Gastroesophageal sphincter (tissue), 4 donors: ENCODE measurements at regions not wholly inside any gene's neighbourhood (a gene's known extent, or its start where the extent isn't known, plus 50 kb on each side); places are given as distances from the start of the nearest gene placed in this dataset.
A peak's percentile ranks its signal among the peaks of the same experiment; 100 is the strongest.

ENCODE experiments used
- ATAC-seq: fragments of 150-250 bp; one replicate; pipeline ENCODE4 v1.9.1; 2016; ENCODE audit warnings: mild to moderate bottlenecking, moderate library complexity
- H3K27ac ChIP-seq, 4 donors: fragments of 200-600 bp; sonication (generic) in 3 of 4; 1 replicate in 3 of 4; 2 replicates in 1 of 4; pipeline ENCODE4 v1.5.1; 2016 to 2019
- H3K27me3 ChIP-seq: fragments of 200-600 bp; sonication (generic); one replicate; pipeline ENCODE4 v1.5.1; 2019
- H3K36me3 ChIP-seq, 2 donors: fragments of 200-600 bp; sonication (generic); one replicate each; pipeline ENCODE4 v1.5.1; 2019; ENCODE audit warnings: control low read depth in 1 of 2
- H3K4me1 ChIP-seq, 3 donors: fragments of 200-600 bp; sonication (generic); 1 replicate in 2 of 3; 2 replicates in 1 of 3; pipeline ENCODE4 v1.5.1; 2016 to 2019; ENCODE audit warnings: control low read depth in 2 of 3
- H3K4me3 ChIP-seq, 2 donors: fragments of 200-600 bp; sonication (generic); one replicate each; pipeline ENCODE4 v1.5.1; 2019; ENCODE audit warnings: mild to moderate bottlenecking in 1 of 2, moderate library complexity in 1 of 2
- H3K9me3 ChIP-seq, 3 donors: fragments of 200-600 bp; sonication (generic); one replicate each; pipeline ENCODE4 v1.5.1; 2017 to 2019; ENCODE audit warnings: control low read depth in 2 of 3
- CTCF ChIP-seq, 4 experiments: fragments of 200-600 bp in 2 of 4; fragments of 450-650 bp in 2 of 4; sonication (generic) in 1 of 4; IDR thresholded peaks; one replicate each; pipeline ENCODE4 v1.5.1; 2017 to 2019; ENCODE audit warnings: antibody characterized with exemption in 4 of 4, mild to moderate bottlenecking in 2 of 4, moderate library complexity in 2 of 4
- EP300 ChIP-seq: sonication (generic); formaldehyde crosslinking; IDR thresholded peaks from one replicate; pipeline ENCODE4 v1.6.1; 2017; ENCODE audit warnings: antibody characterized with exemption, mild to moderate bottlenecking
- POLR2A ChIP-seq, 2 donors: fragments of 450-650 bp; IDR thresholded peaks; one replicate each; pipeline ENCODE4 v1.6.1; 2017; ENCODE audit warnings: antibody characterized with exemption in 2 of 2, mild to moderate bottlenecking in 2 of 2, moderate library complexity in 1 of 2
- POLR2AphosphoS5 ChIP-seq: sonication (generic); formaldehyde crosslinking; IDR thresholded peaks from one replicate; pipeline ENCODE4 v1.6.1; 2017; ENCODE audit warnings: antibody characterized with exemption
- WGBS, 2 donors: methylation state at CpG; one replicate each; pipeline ENCODE4 v1.1.5; 2018; ENCODE audit warnings: low coverage in 1 of 2; 5-methylcytosine and 5-hydroxymethylcytosine counted together

DNA sequence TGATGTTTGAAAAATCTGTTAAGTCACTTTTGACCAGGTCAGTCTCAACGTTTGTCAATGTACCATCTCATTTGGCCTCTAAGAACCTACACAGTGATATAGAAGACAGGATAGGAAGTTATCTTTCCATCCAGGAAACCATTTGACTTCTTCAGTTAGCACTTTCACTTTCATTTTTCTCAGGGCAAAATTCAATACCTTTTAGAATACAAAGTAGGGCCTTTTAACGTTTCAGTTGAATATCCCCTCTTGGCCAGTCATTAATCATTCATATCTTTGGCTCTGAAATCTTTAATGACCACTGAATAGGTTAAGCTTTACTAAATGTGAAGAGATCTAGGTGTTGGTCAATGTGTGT lies 101.1 kb upstream of the GNAQ start:
- Histone ChIP-seq H3K27ac (no peak overlapping the region), H3K4me1 (peaks cover 0 to 8% (median 0%) of the 10 kb centered on the region in 3 donors), H3K36me3 (no peaks in the 10 kb centered on the region), H3K9me3 (no peaks in the 10 kb centered on the region), H3K27me3 (no peaks in the 10 kb centered on the region), H3K4me3 (peak overlapping the region; percentile 0 to 22)
- ATAC-seq, result no peak
- WGBS, 2 donors, result 8 to 14% methylated on average over 1 to 2 of the region's 2 CpGs
- TF ChIP-seq POLR2A (IDR thresholded peaks at IDR 0.05), result no peak
- no peak for TF ChIP-seq POLR2AphosphoS5
- no peak for TF ChIP-seq EP300
- TF ChIP-seq CTCF (IDR thresholded peaks at IDR 0.05), result no peak

- H3K9me3 ChIP-seq, result no peaks in the 10 kb centered on the region
- WGBS, 2 donors, result 57 to 65% methylated on average over 2 of the region's 2 CpGs
- TF ChIP-seq POLR2A (IDR thresholded peaks at IDR 0.05), result no peak
- no peak for TF ChIP-seq POLR2AphosphoS5
- no peak for TF ChIP-seq CTCF (IDR thresholded peaks at IDR 0.05)
- TF ChIP-seq EP300, result no peak
- H3K4me1 ChIP-seq, result peaks cover 0 to 8% (median 0%) of the 10 kb centered on the region in 3 donors
- H3K27me3 ChIP-seq, result no peaks in the 10 kb centered on the region
- no peak for ATAC-seq
- peak overlapping the region; percentile 0 to 22 for H3K4me3 ChIP-seq
- H3K27ac ChIP-seq, result no peak overlapping the region
- no peaks in the 10 kb centered on the region for H3K36me3 ChIP-seq
These were observed 100.5 kb upstream of the GNAQ start for GRCh38 chr9:78131969-78132700.

DNA sequence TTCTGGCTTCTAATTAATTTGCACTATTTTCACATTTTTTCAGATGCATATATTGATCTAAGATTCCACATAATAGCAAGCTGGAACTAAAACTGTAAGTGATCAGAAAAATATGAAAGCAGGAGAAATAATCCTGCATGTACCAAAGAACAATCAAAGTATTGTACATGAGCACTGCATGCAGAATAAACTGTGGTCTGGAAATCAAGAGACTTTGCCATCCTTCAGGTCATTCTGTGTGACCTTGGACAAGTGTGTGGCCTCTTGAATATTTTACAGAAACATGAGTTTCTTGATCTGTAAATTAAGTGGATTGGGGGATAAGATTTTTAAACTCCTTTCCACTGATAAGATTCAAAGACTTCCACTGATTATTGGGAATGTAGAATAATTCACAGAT lies 99.2 kb upstream of the GNAQ start:
- H3K36me3 ChIP-seq, result no peaks in the 10 kb centered on the region
- H3K27ac ChIP-seq, result no peak overlapping the region
- TF ChIP-seq EP300 (no peak), CTCF (IDR thresholded peaks at IDR 0.05) (no peak), POLR2A (IDR thresholded peaks at IDR 0.05) (no peak)
- H3K4me1 ChIP-seq, result peaks cover 0 to 8% (median 0%) of the 10 kb centered on the region in 3 donors
- H3K27me3 ChIP-seq, result no peaks in the 10 kb centered on the region
- ATAC-seq, result no peak
- no peak overlapping the region for H3K4me3 ChIP-seq
- H3K9me3 ChIP-seq, result no peaks in the 10 kb centered on the region

DNA sequence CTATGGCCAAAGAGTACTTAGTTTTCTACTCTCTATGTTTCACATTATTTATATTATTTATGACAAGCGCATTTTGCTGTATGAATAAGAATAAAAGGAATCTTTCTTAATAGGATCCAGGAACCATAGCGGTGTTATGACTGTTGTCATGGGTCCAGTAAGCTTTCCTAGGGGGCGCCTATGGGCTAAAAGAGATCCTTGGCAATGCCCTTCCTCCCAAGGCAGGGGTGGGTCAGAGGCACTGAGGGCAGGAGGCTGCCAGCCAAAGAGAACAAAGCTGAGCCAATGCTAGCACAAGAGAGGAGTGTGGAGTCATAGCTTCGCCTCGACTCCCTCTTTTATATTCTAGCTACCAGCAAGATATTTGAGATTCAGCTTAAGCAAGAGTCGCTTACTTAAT lies 98.4 kb upstream of the GNAQ start:
- WGBS, 2 donors, result 65 to 71% methylated on average over 6 of the region's 6 CpGs
- no peak overlapping the region for H3K27ac ChIP-seq
- H3K4me1 ChIP-seq, result peaks cover 0 to 8% (median 0%) of the 10 kb centered on the region in 3 donors
- H3K27me3 ChIP-seq, result no peaks in the 10 kb centered on the region
- H3K36me3 ChIP-seq, result no peaks in the 10 kb centered on the region
- H3K9me3 ChIP-seq, result no peaks in the 10 kb centered on the region
- TF ChIP-seq EP300 (no peak), POLR2AphosphoS5 (no peak), CTCF (IDR thresholded peaks at IDR 0.05) (no peak), POLR2A (IDR thresholded peaks at IDR 0.05) (no peak)
- H3K4me3 ChIP-seq, result no peak overlapping the region
- ATAC-seq, result peak; percentile 53
